ENCODE measurements at regions not wholly inside any gene's neighbourhood (a gene's known extent, or its start where the extent isn't known, plus 50 kb on each side); places are given as distances from the start of the nearest gene placed in this dataset.

DNA sequence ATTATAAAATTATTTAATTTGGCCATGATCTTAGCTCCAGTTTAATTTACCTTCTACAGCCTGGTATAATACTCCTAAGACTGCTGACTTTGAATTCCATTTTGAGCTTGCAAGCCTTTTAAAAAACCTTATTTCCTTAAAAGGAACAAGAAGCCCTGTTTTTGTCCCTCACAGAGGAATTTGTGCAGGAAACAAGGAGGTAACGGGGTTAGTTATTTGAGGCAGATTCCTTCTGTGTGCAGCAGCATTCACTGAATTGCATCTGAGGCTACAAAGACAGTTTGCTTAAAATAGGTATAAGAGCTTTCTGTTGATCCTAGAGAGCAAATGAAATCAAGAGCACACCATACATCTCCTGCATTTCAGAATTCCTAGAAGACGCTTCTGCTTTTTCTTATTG lies 403.3 kb upstream of the PRICKLE1 start:
- TF ChIP-seq, protein P1, sequence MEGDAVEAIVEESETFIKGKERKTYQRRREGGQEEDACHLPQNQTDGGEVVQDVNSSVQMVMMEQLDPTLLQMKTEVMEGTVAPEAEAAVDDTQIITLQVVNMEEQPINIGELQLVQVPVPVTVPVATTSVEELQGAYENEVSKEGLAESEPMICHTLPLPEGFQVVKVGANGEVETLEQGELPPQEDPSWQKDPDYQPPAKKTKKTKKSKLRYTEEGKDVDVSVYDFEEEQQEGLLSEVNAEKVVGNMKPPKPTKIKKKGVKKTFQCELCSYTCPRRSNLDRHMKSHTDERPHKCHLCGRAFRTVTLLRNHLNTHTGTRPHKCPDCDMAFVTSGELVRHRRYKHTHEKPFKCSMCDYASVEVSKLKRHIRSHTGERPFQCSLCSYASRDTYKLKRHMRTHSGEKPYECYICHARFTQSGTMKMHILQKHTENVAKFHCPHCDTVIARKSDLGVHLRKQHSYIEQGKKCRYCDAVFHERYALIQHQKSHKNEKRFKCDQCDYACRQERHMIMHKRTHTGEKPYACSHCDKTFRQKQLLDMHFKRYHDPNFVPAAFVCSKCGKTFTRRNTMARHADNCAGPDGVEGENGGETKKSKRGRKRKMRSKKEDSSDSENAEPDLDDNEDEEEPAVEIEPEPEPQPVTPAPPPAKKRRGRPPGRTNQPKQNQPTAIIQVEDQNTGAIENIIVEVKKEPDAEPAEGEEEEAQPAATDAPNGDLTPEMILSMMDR (IDR thresholded peaks at IDR 0.05; ENCODE audit: poor library complexity, severe bottlenecking) = no peak
- no peak for TF ChIP-seq MXI1 (conservative IDR thresholded peaks at IDR 0.05; ENCODE audit: poor library complexity, severe bottlenecking)
